GM18519 (cell line): ENCODE measurements at regions not wholly inside any gene's neighbourhood (a gene's known extent, or its start where the extent isn't known, plus 50 kb on each side); places are given as distances from the start of the nearest gene placed in this dataset.

Source experiments
- ATAC-seq: cut with Tn5 transposase; IDR thresholded peaks from one replicate; pipeline ENCODE4 v1.9.1; 2021; ENCODE audit warnings: mild to moderate bottlenecking, moderate library complexity; ENCODE audit not compliant: unreplicated experiment, low FRiP score

DNA sequence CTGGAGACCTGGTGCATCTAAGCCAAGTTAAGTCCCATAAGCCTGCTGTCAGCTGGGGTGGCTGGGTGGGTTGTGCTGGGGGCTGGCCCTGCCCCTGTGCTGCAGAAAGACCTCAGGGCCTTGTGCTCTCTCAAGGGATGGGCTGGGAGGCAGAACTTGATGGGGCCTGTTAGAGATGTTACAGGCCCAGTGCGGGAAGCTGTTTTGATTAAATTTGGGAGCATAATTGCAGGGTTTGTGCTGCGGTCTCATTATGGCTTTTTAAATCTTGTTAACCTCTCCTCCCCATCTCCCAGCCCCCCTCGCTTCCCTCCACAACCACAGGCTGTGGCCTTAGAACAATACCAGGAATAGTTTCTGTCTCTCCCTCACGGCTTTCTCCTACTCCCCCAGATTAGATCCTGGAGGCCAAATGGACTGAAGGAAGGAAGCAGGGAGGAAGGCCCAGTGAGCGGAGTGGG is 87.6 kb upstream of the TLE3 start:
- no peak for ATAC-seq

DNA sequence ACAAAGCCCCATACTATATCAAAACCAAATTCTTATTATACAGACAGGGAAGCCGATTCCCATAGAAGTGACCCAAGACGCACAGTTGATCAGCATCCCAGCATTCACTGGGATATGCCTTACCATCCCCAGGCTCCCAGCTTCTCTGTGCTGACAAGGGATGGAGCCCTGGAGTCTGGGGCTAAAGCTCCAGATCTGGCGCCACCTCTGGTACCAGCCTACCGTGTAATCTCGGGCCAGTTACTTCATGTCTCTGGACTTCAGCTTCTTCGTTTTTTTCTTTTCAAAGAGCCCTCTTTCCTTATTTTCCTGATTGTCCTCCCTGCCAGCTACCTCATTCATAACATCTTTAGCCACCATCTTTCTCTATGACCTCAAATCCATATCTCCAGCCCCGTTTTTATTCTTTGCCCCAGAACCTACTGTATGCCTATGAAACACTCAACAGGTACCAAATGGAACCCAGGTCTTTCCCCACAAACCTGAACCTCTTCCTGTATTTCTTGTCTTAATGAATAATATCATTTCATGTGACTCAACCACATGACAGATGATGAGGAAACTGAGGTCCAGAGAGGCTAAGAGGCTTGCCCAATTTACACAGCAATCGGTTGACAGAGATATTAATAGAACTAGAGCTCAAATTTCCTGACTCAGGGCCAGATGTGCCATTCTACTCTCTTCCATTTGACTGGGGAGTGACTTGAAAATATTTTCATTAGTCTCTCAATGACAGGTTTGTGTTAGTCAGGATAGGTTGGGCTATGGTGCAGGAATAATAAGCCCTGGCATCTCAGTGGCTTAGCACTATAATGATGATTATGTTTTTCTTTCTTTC is 85.4 kb upstream of the TLE3 start:
- no peak for ATAC-seq

- ATAC-seq: no peak
These were observed 84.0 kb upstream of the TLE3 start for GRCh38 chr15:70181626-70182255.

- no peak for ATAC-seq
These were observed 82.6 kb upstream of the TLE3 start for GRCh38 chr15:70180186-70180875.

DNA sequence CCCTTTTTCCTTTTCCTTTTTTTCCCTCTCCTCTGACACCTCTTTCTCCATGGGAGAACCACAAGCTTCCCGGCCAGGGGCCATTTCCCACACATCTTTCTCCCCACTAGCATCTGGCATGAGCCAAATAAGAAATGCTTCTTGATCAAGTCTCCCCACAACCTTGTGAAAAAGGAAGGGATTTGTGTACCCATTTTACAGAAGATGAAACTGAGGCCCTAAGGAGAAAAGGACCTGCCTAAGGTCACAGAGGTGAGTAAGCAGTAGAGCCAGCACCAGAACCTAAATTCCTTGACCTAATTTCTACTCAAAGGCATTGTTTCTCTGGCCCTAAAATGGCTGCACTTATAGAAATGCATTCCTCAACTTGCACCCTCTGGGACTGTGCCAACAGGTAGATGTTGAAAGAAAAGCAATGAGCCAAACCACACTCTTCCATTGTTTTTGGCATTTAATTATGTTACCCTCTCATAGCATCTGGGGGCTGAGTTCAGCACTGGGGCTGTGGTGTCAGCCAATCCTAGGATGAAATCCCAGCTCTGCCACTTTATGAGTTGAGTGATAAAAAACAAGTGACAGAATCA is 81.7 kb upstream of the TLE3 start:
- ATAC-seq: no peak

DNA sequence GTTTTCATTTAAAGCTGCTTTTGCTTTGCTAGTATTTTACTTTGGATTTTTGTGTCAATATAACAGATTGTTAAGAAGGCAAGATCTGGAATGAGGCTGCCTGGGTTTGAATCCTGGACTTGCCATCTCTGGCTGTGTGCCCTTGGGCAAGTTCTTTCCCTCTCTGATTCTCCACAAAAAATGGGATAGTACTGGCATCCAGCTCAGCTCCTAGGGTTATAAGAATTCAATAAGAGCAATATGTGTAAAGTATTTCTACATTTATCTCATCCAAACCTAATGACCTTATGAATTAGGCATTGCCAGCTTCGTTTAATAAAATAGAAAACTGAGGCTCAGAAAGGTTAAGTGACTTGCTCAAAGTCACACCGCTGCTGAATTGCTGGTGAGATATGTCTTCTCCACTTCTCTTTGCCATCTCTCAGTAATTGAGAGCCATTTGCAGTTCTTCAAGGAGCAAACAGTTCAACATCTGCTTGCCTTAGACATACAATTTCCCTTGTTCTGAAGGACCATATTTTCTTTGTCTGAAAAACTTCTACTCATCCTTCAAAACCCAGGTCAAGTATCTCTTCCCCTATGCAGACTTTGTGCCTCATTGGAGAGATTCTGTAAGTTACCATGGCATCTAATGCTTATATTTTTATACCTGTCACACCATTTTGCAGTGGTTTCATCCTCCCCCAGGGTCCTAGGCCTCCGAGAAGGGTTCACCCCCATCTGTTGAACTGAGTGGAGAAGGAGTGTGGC is 80.8 kb upstream of the TLE3 start:
- ATAC-seq: no peak

DNA sequence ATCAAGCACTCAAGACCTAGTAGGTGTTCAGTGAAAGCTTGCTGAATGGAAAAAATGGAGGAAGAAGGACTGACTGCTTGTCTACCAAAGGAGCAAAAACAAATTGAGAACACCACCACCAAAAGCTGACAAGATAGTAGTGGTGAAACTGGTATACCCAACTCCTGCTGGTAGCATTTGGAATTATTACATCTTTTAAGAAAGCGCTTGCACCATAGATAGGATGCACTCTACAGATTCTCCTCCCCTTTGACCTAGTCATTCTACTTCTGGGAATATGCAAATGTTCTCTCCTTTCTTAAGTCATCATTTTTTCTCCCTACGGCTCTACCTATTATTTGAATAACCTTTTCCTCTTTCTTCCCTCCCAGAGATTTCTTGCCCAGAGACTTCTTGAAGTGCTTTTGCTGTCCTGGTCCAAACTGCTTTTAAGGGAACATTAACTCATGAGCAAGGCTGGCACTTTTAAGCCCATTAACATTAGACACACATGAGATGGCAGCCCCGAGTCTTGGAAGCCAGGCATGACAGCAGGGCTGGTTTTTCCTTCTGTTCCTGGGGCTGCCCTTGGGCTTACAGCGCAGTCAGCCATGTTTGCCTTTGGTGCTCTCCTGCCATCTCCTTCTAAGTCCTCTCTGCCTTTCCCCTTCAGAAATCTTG is 75.0 kb upstream of the TLE3 start:
- no peak for ATAC-seq

DNA sequence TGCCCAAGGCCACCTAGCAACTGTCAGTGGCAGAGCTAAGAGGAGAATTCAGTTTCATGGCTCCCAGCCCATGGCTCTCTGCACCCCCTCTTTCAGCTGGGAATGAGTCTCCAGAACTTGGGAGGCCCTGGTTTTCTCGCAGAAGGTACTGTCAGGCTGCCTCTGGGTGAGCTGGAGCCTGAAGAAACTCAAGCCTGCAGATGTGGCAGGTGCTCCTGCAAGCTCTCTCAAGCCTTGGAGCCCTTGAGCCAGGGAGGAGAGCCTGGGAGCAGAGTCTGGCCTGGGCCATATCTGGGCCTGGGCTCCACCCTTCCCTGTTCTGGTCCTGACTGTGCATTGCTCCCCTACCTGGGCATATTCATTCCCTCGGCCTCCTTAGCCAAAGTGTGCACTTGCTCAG is 74.4 kb upstream of the TLE3 start:
- ATAC-seq: no peak

DNA sequence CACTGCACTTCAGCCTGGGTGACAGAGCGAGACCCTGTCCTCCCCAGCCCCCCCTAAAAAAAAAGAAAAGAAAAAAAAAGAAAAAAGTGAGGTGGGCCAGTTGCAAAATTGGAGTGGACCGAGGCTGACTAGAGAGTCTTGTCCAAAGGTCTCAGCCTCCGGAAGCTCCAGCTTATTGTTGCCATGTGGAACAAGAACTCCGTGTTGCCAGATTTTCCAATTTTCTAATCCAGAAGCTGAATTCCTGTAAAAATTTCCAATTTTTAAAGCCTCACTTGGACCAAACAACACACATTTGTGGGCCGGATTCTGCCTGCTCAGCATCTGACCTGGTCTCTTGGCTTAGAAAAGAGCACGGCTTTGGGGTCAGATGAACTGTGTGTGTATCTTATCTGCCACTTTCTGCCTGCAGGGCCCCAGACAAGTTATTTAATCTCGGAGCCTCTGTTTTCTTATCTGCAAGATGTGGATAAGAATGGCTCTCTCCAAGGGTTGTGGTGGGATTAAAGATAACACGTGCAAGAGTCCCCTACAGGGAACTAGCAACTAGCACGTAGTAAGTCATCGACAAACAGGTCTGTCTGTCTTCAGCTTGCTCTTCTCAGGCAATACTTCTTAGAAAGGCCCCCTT is 73.7 kb upstream of the TLE3 start:
- no peak for ATAC-seq

DNA sequence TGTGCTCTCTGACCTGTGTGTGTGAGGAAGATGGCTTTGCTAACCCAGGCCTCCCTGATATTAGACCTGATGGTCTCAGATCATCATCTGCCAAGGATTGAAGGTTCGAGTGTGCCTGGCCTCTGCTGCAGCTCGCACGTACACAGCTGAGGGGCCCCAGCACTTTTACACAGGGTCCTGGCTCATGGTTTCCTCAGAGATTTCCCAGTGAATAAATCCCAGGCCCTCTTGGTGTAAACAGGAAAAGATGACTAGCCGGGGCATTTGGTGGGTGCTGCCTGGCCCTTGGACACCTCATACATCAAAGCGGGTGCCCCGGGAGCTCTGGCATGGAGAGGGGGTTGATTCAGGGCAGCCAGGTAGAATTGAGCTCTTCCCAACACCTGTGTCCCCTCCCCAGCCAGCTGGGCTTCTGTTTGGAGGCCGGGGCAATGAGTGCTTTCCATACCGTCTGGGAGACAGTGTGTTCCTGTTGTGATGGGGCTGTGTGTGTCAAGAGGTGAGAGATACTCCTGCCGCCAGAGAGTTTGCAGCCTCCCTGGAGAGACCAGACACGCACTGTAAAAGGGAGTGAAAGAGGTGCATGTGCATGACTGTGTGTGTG is 72.5 kb upstream of the TLE3 start:
- no peak for ATAC-seq

GRCh38 chr15:70169147-70169546 is 71.4 kb upstream of the TLE3 start:
- ATAC-seq: no peak

- no peak for ATAC-seq
These were observed 69.4 kb upstream of the TLE3 start for GRCh38 chr15:70167155-70167554.

DNA sequence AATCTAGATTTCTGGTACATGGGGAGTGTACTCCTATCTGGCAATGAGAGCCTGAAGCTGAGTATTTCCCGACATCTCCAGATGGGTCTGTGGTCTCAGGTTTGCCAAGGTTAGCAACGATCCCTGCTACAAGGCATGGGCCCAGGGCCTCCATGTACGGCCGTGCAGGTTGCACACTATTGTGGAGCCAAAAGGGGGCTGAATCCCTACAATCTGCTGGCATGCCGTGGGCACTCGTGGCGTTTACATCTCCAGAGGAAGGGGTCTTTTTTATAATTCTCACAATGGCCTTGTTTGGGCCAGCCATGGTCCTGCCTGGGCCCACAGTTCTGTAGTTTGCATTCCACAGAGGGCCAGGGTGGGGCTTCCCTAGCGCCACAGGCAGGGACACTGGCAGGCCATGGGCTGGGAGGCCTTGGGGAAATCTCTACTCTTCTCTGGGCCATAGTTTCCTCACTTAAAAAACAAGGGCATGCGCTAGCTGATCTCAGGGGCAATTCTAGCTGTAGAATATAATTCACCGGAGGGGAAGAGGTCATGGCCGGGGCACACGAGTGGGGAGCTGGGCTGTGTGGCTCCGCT is 68.9 kb upstream of the TLE3 start:
- ATAC-seq: no peak

- ATAC-seq: no peak
These were observed 68.1 kb upstream of the TLE3 start for GRCh38 chr15:70165716-70166284.

DNA sequence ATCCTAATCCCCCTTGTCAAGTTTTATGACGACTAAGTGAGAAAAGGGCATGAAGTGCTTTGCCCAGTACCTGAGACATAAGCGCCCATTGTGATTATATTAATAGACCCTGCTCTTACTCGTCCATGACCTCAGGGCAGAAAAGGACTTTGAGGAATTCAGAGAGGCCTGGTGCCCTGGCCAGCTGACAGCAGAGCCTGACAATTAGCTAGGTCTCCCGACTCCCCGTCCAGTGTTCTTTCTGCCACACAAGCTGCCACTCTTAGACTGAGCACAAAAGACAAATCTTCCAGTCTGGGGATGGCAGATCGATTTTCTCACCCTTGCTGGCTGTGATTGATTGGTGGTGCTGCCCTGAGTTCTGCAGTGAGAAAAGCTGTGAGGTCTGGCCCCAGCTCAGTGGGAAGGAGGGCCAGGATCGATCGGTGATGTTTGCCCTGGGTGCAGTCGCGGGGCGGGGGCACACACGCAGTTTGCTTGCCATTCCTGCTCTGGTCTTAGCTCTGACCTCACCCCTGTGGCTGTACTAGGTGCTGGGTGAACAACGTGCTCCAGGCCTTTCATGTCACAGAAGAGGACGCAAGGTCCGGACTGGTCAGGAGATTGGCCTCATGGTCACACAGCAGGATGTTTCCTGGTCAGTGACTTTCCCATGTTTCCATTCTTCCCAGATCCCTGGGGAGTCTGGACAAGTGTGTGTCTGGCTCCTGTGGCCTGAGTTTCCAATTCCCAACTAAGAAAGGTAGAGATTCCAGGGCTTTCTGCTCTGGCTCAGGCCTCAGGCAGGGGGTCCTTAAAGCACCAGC is 67.4 kb upstream of the TLE3 start:
- ATAC-seq: no peak

GRCh38 chr15:70164156-70164900 is 66.6 kb upstream of the TLE3 start:
- ATAC-seq: no peak
